ENCODE measurements at regions not wholly inside any gene's neighbourhood (a gene's known extent, or its start where the extent isn't known, plus 50 kb on each side); places are given as distances from the start of the nearest gene placed in this dataset.

- H3K27me3 ChIP-seq (ENCODE audit: insufficient read depth, low read depth): no peaks in the 10 kb centered on the region
- no peaks in the 10 kb centered on the region for H3K79me2 ChIP-seq (ENCODE audit: insufficient read depth, low read depth)
- no peak overlapping the region for H3K4me2 ChIP-seq
- no peak overlapping the region for H3K4me3 ChIP-seq (IDR thresholded peaks at IDR 0.05; ENCODE audit: insufficient read depth, low read depth, low read length)
- no peaks in the 10 kb centered on the region for H3K36me3 ChIP-seq (ENCODE audit: insufficient read depth)
- no peak overlapping the region for H2AFZ ChIP-seq (ENCODE audit: low read depth)
- TF ChIP-seq, protein P1, sequence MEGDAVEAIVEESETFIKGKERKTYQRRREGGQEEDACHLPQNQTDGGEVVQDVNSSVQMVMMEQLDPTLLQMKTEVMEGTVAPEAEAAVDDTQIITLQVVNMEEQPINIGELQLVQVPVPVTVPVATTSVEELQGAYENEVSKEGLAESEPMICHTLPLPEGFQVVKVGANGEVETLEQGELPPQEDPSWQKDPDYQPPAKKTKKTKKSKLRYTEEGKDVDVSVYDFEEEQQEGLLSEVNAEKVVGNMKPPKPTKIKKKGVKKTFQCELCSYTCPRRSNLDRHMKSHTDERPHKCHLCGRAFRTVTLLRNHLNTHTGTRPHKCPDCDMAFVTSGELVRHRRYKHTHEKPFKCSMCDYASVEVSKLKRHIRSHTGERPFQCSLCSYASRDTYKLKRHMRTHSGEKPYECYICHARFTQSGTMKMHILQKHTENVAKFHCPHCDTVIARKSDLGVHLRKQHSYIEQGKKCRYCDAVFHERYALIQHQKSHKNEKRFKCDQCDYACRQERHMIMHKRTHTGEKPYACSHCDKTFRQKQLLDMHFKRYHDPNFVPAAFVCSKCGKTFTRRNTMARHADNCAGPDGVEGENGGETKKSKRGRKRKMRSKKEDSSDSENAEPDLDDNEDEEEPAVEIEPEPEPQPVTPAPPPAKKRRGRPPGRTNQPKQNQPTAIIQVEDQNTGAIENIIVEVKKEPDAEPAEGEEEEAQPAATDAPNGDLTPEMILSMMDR (conservative IDR thresholded peaks at IDR 0.05; ENCODE audit: low read depth, low read length): no peak
- H3K27ac ChIP-seq: no peak overlapping the region
- H4K20me1 ChIP-seq (ENCODE audit: insufficient read depth): no peaks in the 10 kb centered on the region
- no peak overlapping the region for H3K9ac ChIP-seq
- no peaks in the 10 kb centered on the region for H3K4me1 ChIP-seq (ENCODE audit: low read depth, poor library complexity, severe bottlenecking)
Measured at GRCh38 chr10:29181936-29182335, 106.9 kb upstream of the LYZL1 start.

DNA sequence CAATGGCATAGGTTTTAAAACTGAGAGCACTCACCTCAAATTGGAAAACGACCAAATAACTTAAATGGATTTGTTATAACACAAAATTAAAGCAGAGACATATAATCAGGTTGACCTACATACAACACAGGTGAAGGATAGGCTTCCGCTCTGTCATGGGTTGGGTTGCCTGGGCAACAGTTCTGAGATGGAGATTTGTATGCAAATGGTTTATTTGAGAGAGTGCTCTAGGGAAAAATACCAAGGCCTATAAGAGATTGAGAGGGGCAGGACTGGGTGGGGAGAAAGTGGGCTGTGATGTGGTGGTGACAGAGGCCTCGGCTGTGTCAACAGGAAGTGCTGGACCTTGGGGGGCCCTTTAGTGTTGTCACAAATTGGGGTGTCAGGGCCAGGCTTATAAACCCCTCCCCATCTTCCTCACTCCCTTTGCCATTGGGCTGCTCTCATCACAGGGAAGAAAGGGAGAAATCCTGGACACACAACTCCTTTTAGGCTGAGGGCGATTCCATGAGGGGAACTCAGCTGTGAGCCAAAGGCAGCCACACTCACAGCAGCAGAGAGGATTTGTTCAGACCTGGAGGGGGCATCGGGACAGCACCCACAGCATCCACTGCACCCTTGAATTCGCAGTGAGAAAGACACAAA lies 105.4 kb upstream of the LYZL1 start:
- Histone ChIP-seq H3K79me2 (ENCODE audit: insufficient read depth, low read depth) (no peaks in the 10 kb centered on the region), H3K36me3 (ENCODE audit: insufficient read depth) (no peaks in the 10 kb centered on the region), H3K27ac (no peak overlapping the region), H3K4me2 (no peak overlapping the region), H2AFZ (ENCODE audit: low read depth) (no peak overlapping the region), H3K27me3 (ENCODE audit: insufficient read depth, low read depth) (no peaks in the 10 kb centered on the region), H3K9ac (no peak overlapping the region), H3K4me1 (ENCODE audit: low read depth, poor library complexity, severe bottlenecking) (no peaks in the 10 kb centered on the region), H3K4me3 (IDR thresholded peaks at IDR 0.05; ENCODE audit: insufficient read depth, low read depth, low read length) (no peak overlapping the region), H4K20me1 (ENCODE audit: insufficient read depth) (no peaks in the 10 kb centered on the region)
- TF ChIP-seq, protein P1 (conservative IDR thresholded peaks at IDR 0.05; ENCODE audit: low read depth, low read length): no peak

DNA sequence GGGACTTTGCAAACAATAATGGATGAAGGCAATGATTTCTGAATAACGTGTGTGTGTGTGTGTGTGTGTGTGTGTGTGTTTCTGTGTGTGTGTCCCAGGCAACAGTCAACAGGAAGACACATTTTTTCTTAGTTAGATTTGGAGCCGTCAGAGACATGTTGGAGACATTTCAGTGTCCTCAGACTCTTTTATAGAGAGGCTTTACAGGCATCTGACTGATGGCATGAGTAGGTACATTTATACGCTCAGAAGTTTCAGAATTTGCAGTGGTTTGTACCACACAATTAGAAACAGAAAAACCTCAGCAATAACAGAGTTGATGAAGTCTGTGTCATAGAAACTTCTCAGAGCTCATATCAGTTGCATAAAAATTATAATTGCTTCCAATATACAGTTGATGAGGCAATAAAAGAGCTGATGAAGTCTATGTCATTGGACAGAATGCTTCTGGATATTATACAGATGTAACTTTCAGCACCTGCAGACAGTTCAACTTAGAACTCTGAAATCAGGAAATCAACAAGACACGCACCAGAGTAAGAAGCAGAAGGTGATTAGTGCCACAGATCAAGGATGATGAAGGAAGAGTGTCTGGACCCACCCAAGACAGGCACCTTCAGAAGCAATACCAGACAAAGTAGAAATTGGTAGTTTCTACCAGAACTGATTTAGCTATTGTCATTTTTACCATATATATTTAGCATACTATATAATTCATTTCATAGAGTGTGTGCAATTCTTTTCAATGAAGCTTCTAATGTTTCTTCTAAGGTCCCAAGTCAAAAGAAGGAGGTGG lies 104.5 kb upstream of the LYZL1 start:
- H3K4me2 ChIP-seq: no peak overlapping the region
- no peaks in the 10 kb centered on the region for H3K4me1 ChIP-seq (ENCODE audit: low read depth, poor library complexity, severe bottlenecking)
- H3K9ac ChIP-seq: no peak overlapping the region
- no peak overlapping the region for H2AFZ ChIP-seq (ENCODE audit: low read depth)
- TF ChIP-seq, protein P1 (conservative IDR thresholded peaks at IDR 0.05; ENCODE audit: low read depth, low read length): no peak
- no peaks in the 10 kb centered on the region for H4K20me1 ChIP-seq (ENCODE audit: insufficient read depth)
- no peak overlapping the region for H3K27ac ChIP-seq
- H3K79me2 ChIP-seq (ENCODE audit: insufficient read depth, low read depth): no peaks in the 10 kb centered on the region
- H3K36me3 ChIP-seq (ENCODE audit: insufficient read depth): no peaks in the 10 kb centered on the region
- no peak overlapping the region for H3K4me3 ChIP-seq (IDR thresholded peaks at IDR 0.05; ENCODE audit: insufficient read depth, low read depth, low read length)
- H3K27me3 ChIP-seq (ENCODE audit: insufficient read depth, low read depth): no peaks in the 10 kb centered on the region

GRCh38 chr10:29185050-29185449 lies 103.8 kb upstream of the LYZL1 start:
- H3K4me2 ChIP-seq: no peak overlapping the region
- H3K36me3 ChIP-seq (ENCODE audit: insufficient read depth): no peaks in the 10 kb centered on the region
- TF ChIP-seq, protein P1 (conservative IDR thresholded peaks at IDR 0.05; ENCODE audit: low read depth, low read length): no peak
- no peak overlapping the region for H2AFZ ChIP-seq (ENCODE audit: low read depth)
- H3K79me2 ChIP-seq (ENCODE audit: insufficient read depth, low read depth): no peaks in the 10 kb centered on the region
- H3K4me3 ChIP-seq (IDR thresholded peaks at IDR 0.05; ENCODE audit: insufficient read depth, low read depth, low read length): no peak overlapping the region
- H3K27me3 ChIP-seq (ENCODE audit: insufficient read depth, low read depth): no peaks in the 10 kb centered on the region
- no peaks in the 10 kb centered on the region for H3K4me1 ChIP-seq (ENCODE audit: low read depth, poor library complexity, severe bottlenecking)
- no peak overlapping the region for H3K27ac ChIP-seq
- H4K20me1 ChIP-seq (ENCODE audit: insufficient read depth): no peaks in the 10 kb centered on the region
- H3K9ac ChIP-seq: no peak overlapping the region

Data from KMS-11 (cell line).